Gastrocnemius medialis (tissue), 4 donors: ENCODE measurements at regions not wholly inside any gene's neighbourhood (a gene's known extent, or its start where the extent isn't known, plus 50 kb on each side); places are given as distances from the start of the nearest gene placed in this dataset.
"Not testable (repeated sequence)": the region's sequence is repeated elsewhere in the genome, so short reads cannot be mapped to it uniquely, and the experiment has no call there.

Experiments
- ATAC-seq, 2 donors: fragments of 150-250 bp; one replicate each; pipeline ENCODE4 v1.9.1; 2016
- DNase-seq, 2 donors: peaks; one replicate each; pipeline ENCODE4 v3.0.0-alpha.2; 2019
- H3K27ac ChIP-seq, 4 donors: fragments of 200-600 bp; sonication (generic); 1 replicate in 1 of 4; 2 replicates in 3 of 4; pipeline ENCODE4 v1.5.1; 2016 to 2018; ENCODE audit warnings: mild to moderate bottlenecking in 2 of 4, moderate library complexity in 1 of 4
- H3K27me3 ChIP-seq, 3 donors: fragments of 200-600 bp; sonication (generic) in 2 of 3; 1 replicate in 1 of 3; 2 replicates in 2 of 3; pipeline versions ENCODE4 v1.5.1 to v1.6.0; 2016 to 2019; ENCODE audit warnings: mild to moderate bottlenecking in 1 of 3, moderate library complexity in 1 of 3
- H3K36me3 ChIP-seq, 2 donors: fragments of 200-600 bp; sonication (generic) in 1 of 2; one replicate each; pipeline ENCODE4 v1.5.1; 2017 to 2018
- H3K4me1 ChIP-seq, 2 donors: fragments of 200-600 bp; sonication (generic) in 1 of 2; one replicate each; pipeline ENCODE4 v1.5.1; 2016 to 2017; ENCODE audit warnings: mild to moderate bottlenecking in 2 of 2
- H3K4me3 ChIP-seq, 4 donors: fragments of 200-600 bp; sonication (generic) in 3 of 4; 1 replicate in 1 of 4; 2 replicates in 3 of 4; pipeline ENCODE4 v1.5.1; 2016 to 2019; ENCODE audit warnings: mild to moderate bottlenecking in 2 of 4
- H3K9me3 ChIP-seq, 3 donors: fragments of 200-600 bp; sonication (generic) in 2 of 3; 1 replicate in 1 of 3; 2 replicates in 2 of 3; pipeline ENCODE4 v1.5.1; 2016 to 2019
- CTCF ChIP-seq, 5 experiments: fragments of 450-650 bp in 3 of 5; fragments of 200-600 bp in 2 of 5; sonication (generic) in 2 of 5; IDR thresholded peaks in 4 of 5; conservative IDR thresholded peaks in 1 of 5; 1 replicate in 4 of 5; 2 replicates in 1 of 5; pipeline ENCODE4 v1.5.1; 2016 to 2019; ENCODE audit warnings: antibody characterized with exemption in 5 of 5, mild to moderate bottlenecking in 3 of 5, moderate library complexity in 3 of 5
- POLR2A ChIP-seq, 2 donors: fragments of 450-650 bp; IDR thresholded peaks; one replicate each; pipeline ENCODE4 v1.6.1; 2017; ENCODE audit warnings: antibody characterized with exemption in 2 of 2, mild to moderate bottlenecking in 2 of 2, moderate library complexity in 2 of 2
- in situ Hi-C, 4 donors: fragments of 200-750 bp; cut with MboI; loops; one replicate each; pipeline versions ENCODE4 v1.15.0 to v1.8.0; 2017; ENCODE audit warnings: low sequenced_read_pairs in 4 of 4
- intact Hi-C: fragments of 100-400 bp; cut with DNase I; formaldehyde crosslinking; loops from one replicate; pipeline ENCODE4 v1.15.1; 2023; ENCODE audit warnings: low total_unique reads

DNA sequence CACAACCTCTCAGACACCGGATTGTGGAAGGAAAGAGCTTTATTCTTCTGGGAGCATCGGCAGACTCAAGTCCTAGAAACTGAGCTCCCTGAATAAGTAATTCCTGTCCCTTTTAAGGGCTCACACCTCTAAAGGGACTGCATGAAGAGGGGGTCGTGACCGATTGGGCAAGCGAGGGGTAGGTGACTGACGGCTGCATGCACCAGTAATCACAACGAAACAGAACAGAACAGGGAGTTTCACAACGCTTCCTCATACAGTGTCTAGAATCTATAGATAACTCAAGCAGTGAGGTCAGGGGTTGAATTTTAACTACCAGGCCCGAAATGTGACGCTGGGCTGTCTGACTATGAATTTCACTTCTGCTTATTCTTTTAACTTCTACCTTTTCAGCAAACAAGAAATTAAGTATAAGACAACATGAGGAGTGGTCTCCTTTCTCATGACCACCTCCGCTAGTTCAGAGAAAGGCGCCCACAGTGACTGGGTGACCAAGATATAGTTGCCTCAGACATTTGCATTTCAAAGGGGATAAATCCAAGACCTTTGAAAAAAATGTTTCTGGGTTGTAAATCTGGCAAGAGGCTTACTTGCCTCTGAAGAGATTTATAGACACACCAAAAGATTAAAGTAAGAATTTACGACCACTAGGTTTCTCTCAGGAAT is 88.4 kb upstream of the ATF7IP2 start:
- Histone ChIP-seq H3K27ac (no peak overlapping the region), H3K9me3 (no peaks in the 10 kb centered on the region), H3K36me3 (no peaks in the 10 kb centered on the region), H3K27me3 (no peaks in the 10 kb centered on the region), H3K4me3 (no peak overlapping the region), H3K4me1 (no peaks in the 10 kb centered on the region)
- DNase-seq (no peak), ATAC-seq (no peak)
- intact Hi-C loops, result no loop called here
- TF ChIP-seq POLR2A (IDR thresholded peaks at IDR 0.05) (no peak), CTCF (IDR thresholded peaks at IDR 0.05 in 4 of 5, conservative IDR thresholded peaks at IDR 0.05 in 1 of 5) (no peak)
- in situ Hi-C loops, result no loop called here

GRCh38 chr16:10300905-10301304 is 85.0 kb upstream of the ATF7IP2 start:
- no peaks in the 10 kb centered on the region for H3K4me1 ChIP-seq
- H3K4me3 ChIP-seq, result no peak overlapping the region
- in situ Hi-C loops (no loop called here), intact Hi-C loops (no loop called here)
- no peak overlapping the region for H3K27ac ChIP-seq
- H3K36me3 ChIP-seq, result no peaks in the 10 kb centered on the region
- TF ChIP-seq CTCF (IDR thresholded peaks at IDR 0.05 in 4 of 5, conservative IDR thresholded peaks at IDR 0.05 in 1 of 5) (no peak), POLR2A (IDR thresholded peaks at IDR 0.05) (no peak)
- DNase-seq (no peak), ATAC-seq (no peak)
- no peaks in the 10 kb centered on the region for H3K27me3 ChIP-seq
- H3K9me3 ChIP-seq, result no peaks in the 10 kb centered on the region

DNA sequence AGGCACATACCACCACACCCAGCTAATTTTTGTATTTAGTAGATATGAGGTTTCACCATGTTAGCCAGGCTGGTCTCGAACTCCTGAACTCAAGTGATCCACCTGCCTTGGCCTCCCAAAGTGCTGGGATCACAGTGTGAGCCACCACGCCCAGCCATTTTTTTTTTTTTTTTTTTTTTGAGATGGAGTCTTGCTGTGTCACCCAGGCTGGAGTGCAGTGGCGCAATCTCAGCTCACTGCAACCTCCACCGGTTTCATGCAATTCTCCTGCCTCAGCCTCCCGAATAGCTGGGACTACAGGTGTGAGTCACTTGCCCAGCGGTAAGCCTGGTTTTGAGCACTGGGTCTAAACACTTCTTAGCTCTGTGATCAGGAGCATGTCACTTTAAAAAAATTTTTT is 84.3 kb upstream of the ATF7IP2 start:
- H3K9me3 ChIP-seq, ATAC-seq, H3K27ac ChIP-seq, H3K4me3 ChIP-seq, DNase-seq, in situ Hi-C loops, H3K4me1 ChIP-seq, H3K36me3 ChIP-seq, H3K27me3 ChIP-seq, intact Hi-C loops: not testable (repeated sequence)

DNA sequence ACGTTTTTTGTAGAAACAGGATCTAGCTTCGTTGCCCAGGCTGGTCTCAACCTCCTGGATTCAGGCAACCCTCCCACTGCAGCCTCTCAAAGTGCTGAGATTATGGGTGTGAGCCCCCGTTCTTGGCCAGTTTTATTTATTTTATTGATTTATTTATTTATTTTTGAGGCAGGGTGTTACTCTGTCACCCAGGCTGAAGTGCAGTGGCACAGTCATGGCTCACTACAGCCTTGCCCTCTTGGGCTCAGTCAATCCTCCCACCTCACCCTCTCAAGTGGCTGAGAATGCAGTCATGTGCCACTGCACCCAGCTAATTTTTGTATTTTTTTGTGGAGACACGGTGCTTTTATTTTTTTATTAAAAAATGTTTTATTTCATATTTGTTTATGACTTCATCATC is 79.9 kb upstream of the ATF7IP2 start:
- ATAC-seq (no peak), DNase-seq (no peak)
- intact Hi-C loops, result no loop called here
- in situ Hi-C loops, result no loop called here
- Histone ChIP-seq H3K36me3 (no peaks in the 10 kb centered on the region), H3K9me3 (no peaks in the 10 kb centered on the region), H3K27ac (no peak overlapping the region), H3K4me1 (no peaks in the 10 kb centered on the region), H3K27me3 (no peaks in the 10 kb centered on the region), H3K4me3 (no peak overlapping the region)
- TF ChIP-seq POLR2A (IDR thresholded peaks at IDR 0.05) (no peak), CTCF (IDR thresholded peaks at IDR 0.05 in 4 of 5, conservative IDR thresholded peaks at IDR 0.05 in 1 of 5) (no peak)

DNA sequence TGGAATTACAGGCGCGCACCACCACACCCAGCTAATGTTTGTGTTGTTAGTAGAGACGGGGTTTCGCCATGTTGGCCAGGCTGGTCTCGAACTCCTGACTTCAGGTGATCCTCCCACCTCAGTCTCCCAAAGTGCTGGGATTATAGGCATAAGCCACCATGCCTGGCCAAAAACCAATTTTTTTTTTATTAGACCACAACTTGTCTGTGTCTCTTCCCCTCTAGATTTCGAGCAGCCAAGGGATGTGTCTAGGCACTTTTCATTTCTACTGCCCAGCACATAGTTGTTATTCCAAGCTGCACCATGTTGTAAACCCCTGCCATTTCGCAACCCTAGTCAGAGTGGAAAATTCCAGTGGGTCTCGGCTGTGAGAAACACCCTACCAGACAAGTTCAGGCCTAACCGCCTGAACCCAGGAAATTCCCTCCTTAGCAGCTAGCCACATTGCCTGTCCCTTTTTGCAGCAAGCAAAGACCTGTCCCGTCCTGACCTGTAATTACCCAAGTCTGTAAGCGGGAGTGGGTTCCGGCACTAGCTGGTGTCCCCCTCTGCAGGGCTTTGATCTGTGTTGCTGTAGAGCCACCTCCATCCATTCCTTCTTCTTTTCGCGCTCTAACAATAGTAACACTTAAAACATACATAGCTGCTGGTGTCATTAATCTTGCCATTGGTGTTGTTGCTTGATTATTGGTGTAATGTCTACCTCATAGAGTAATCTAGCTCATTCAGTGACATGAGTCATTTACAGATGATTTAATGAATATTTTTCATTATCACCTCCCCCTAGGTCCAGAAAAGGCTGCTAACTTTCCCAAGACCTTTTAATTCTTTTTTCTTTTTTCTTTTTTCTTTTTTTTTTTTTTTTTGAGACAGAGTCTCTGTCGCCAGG is 77.3 kb upstream of the ATF7IP2 start:
- no peaks in the 10 kb centered on the region for H3K4me1 ChIP-seq
- no peak for DNase-seq
- no peak overlapping the region for H3K27ac ChIP-seq
- no peaks in the 10 kb centered on the region for H3K9me3 ChIP-seq
- H3K36me3 ChIP-seq, result no peaks in the 10 kb centered on the region
- in situ Hi-C loops (no loop called here), intact Hi-C loops (no loop called here)
- TF ChIP-seq CTCF (IDR thresholded peaks at IDR 0.05 in 4 of 5, conservative IDR thresholded peaks at IDR 0.05 in 1 of 5) (no peak), POLR2A (IDR thresholded peaks at IDR 0.05) (no peak)
- H3K4me3 ChIP-seq, result no peak overlapping the region
- H3K27me3 ChIP-seq, result no peaks in the 10 kb centered on the region
- ATAC-seq, result no peak
